ENCODE measurements at regions not wholly inside any gene's neighbourhood (a gene's known extent, or its start where the extent isn't known, plus 50 kb on each side); places are given as distances from the start of the nearest gene placed in this dataset.

- Histone ChIP-seq H3K27ac (no peak overlapping the region), H3K4me3 (no peak overlapping the region), H3K36me3 (no peaks in the 10 kb centered on the region), H3K9me3 (no peaks in the 10 kb centered on the region), H3K4me1 (no peaks in the 10 kb centered on the region), H3K27me3 (no peaks in the 10 kb centered on the region), H3K9ac (ENCODE audit: low read depth in 2 of 2, low read length in 2 of 2) (no peak overlapping the region)
- intact Hi-C loops (cut with DNase I) = no loop called here
- no peak for TF ChIP-seq CTCF (IDR thresholded peaks at IDR 0.05)
- no peak for DNase-seq
Observed at GRCh38 chr12:20140751-20141150, 227.6 kb upstream of the PDE3A start.

GRCh38 chr12:20142316-20142715, 226.0 kb upstream of the PDE3A start:
- no peak for TF ChIP-seq CTCF (IDR thresholded peaks at IDR 0.05)
- no peak overlapping the region for H3K27ac ChIP-seq
- no peak for DNase-seq
- no peaks in the 10 kb centered on the region for H3K36me3 ChIP-seq
- H3K4me1 ChIP-seq = no peaks in the 10 kb centered on the region
- intact Hi-C loops (cut with DNase I) = no loop called here
- no peak overlapping the region for H3K4me3 ChIP-seq
- H3K9me3 ChIP-seq = no peaks in the 10 kb centered on the region
- H3K9ac ChIP-seq (ENCODE audit: low read depth in 2 of 2, low read length in 2 of 2) = no peak overlapping the region
- no peaks in the 10 kb centered on the region for H3K27me3 ChIP-seq

DNA sequence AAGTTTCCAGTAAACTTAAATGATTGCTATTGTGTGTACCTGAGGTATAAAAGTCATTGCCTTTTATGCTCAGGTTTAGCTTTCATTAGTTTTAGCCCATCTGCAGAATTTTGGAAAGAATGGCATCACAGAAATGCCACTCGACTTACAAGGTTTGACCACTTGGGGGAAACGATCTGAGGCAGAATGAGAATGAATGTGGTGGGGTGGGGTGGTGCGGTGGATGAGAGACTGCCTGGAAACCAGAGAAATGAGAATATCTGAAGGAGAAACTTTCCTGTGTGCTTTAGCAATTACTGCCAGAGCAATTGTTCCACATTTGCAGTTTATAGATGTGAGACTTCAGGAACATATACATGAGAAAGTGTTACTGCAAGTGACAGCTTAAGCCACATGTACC, 225.4 kb upstream of the PDE3A start:
- no peak for TF ChIP-seq CTCF (IDR thresholded peaks at IDR 0.05)
- no peaks in the 10 kb centered on the region for H3K4me1 ChIP-seq
- DNase-seq = no peak
- H3K9ac ChIP-seq (ENCODE audit: low read depth in 2 of 2, low read length in 2 of 2) = no peak overlapping the region
- intact Hi-C loops (cut with DNase I) = no loop called here
- H3K4me3 ChIP-seq = no peak overlapping the region
- H3K9me3 ChIP-seq = no peaks in the 10 kb centered on the region
- no peaks in the 10 kb centered on the region for H3K27me3 ChIP-seq
- no peak overlapping the region for H3K27ac ChIP-seq
- H3K36me3 ChIP-seq = no peaks in the 10 kb centered on the region

- no peaks in the 10 kb centered on the region for H3K4me1 ChIP-seq
- intact Hi-C loops (cut with DNase I) = no loop called here
- DNase-seq = no peak
- H3K36me3 ChIP-seq = no peaks in the 10 kb centered on the region
- no peak overlapping the region for H3K4me3 ChIP-seq
- no peaks in the 10 kb centered on the region for H3K9me3 ChIP-seq
- no peaks in the 10 kb centered on the region for H3K27me3 ChIP-seq
- no peak for TF ChIP-seq CTCF (IDR thresholded peaks at IDR 0.05)
- H3K27ac ChIP-seq = no peak overlapping the region
- no peak overlapping the region for H3K9ac ChIP-seq (ENCODE audit: low read depth in 2 of 2, low read length in 2 of 2)
Observed at GRCh38 chr12:20144341-20144740, 224.0 kb upstream of the PDE3A start.

GRCh38 chr12:20148241-20148640, 220.1 kb upstream of the PDE3A start:
- TF ChIP-seq CTCF (IDR thresholded peaks at IDR 0.05) = no peak
- Histone ChIP-seq H3K9ac (ENCODE audit: low read depth in 2 of 2, low read length in 2 of 2) (no peak overlapping the region), H3K9me3 (no peaks in the 10 kb centered on the region), H3K27me3 (no peaks in the 10 kb centered on the region), H3K27ac (no peak overlapping the region), H3K4me3 (no peak overlapping the region), H3K36me3 (no peaks in the 10 kb centered on the region), H3K4me1 (no peaks in the 10 kb centered on the region)
- DNase-seq = no peak
- intact Hi-C loops (cut with DNase I) = no loop called here

All from colonic mucosa (tissue), 4 donors.